GM21360 (cell line): ENCODE measurements at regions not wholly inside any gene's neighbourhood (a gene's known extent, or its start where the extent isn't known, plus 50 kb on each side); places are given as distances from the start of the nearest gene placed in this dataset.
"Not testable (repeated sequence)": the region's sequence is repeated elsewhere in the genome, so short reads cannot be mapped to it uniquely, and the experiment has no call there.

ENCODE experiments used
- ATAC-seq: cut with Tn5 transposase; IDR thresholded peaks from one replicate; pipeline ENCODE4 v1.9.1; 2021; ENCODE audit warnings: mild to moderate bottlenecking, moderate library complexity; ENCODE audit not compliant: unreplicated experiment

DNA sequence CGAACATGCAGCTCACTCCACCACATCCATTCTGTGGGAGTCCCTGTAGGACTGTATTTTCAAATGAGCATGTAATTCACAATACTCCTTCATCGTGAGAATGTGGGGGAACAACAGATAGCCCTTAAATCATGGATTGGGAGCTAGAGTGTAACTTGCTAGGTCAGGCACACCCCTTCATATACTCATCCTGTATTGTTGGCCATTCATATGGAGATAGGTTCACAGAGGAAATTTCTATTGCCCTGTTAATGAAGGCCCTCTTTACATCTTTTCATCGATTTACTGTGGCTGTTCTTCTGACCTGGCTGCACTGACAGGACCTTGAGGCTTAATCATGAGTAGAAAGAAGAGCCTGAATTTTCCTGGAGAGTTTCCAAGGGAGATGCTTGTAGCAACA, 193.8 kb upstream of the DPP10 start:
- no peak for ATAC-seq

DNA sequence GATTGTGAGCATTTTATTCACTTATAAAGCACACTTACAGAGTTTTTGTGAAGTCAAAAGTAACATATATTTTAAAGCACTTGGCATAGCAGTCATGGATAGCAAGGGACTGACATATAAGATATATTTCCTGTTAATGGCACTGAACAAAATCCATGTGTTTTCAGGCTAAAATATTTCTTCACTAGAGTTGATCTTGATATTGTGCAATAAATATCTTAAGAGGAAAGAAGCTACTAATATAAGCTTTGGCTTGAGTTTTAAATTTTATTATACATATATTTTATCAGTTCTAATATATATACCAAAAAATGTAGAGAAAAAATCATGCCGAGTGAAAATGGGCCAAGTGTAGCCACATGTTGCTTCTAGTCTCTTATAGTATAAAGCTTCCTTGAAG, 189.7 kb upstream of the DPP10 start:
- no peak for ATAC-seq

DNA sequence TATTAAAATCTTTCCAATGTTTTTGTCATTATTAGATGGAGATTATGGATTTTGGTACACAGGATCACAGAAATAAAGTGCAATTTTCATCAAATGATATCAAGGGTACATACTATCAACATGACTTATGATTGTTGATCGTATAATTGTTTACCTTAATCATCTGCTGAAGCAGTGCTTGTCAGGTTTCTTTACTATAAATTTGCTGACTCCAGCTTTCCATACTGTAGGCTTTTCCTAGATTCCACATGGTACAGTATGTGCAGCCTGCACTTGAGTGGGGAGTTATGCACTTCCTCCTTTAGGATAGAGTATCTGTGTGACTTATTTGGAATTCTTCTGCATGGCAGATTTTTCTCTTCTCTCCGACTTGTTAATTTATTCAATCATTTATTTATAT, 187.6 kb upstream of the DPP10 start:
- no peak for ATAC-seq

DNA sequence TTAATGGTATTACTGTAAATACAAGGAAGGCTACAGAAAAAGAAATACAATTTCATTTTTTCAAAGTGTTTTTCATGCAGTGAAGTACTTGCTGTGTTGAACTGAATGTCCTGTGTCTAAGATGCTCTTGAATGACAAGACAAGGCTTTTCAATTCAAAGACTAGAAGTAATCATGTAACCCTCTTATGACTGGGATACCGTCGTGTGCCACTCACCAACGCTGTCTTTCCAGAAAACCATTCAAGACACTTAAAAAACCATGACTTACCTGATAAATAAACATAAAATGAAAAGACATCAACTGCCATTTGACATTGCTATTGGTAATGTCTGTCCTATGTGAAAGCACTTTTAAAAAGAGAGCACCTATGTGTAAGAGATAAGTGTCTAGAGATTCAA, 183.1 kb upstream of the DPP10 start:
- no peak for ATAC-seq

DNA sequence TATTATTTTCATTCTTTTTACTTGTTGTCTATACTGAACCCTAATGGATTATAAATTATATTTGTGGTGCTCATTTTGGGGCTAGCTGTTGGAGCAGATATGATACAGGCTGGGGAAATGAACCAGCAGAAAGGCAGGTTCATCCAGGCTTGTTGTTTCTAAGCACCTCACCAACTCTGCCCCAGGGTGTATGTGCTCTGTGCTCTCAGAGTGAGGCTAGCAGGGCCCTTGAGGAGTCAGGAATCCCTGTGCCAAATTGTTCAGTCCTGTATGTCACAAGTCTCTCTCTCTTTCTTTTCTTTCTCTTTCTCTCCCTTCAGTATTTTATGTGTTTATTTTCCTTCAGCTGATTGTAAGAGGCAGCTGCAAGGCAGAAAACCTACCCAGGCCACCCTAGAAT, 181.1 kb upstream of the DPP10 start:
- no peak for ATAC-seq

DNA sequence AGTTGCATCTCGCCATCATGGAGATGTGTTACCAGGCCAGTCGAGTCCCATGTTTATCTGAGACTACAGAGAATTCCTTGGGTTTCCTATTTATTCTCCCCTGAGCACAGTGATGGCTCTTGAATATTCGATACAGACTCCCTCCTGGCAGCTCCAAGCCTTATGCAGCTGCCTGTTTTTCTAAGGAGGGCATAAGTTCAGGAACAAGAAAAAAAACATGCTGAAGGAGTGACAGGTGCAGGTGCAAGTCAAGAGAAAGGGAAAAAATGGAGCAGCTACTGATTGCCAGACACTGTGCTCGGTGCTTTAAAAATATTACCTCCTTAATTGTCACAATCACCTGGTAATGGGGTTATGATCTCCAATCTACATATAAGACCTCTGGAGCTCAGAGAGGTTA, 177.2 kb upstream of the DPP10 start:
- no peak for ATAC-seq

DNA sequence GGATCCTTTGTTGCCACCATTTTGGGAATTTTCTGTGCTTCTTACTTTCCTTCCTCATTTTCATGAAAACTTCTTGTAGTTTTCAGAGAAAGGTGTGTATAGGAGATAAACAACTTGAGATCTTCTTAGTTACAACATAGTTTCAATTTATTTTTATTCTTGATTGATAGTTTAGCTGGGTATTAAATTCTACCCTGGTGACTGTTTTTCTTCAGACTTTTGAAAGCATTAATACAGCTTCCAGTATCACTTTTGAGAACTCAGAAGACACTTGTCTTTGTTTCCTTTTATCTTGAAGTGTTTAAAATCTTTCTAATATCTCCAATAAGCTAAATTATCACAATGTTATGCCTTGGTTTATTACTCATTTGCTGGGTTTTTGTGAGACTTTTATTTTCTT, 167.5 kb upstream of the DPP10 start:
- no peak for ATAC-seq

DNA sequence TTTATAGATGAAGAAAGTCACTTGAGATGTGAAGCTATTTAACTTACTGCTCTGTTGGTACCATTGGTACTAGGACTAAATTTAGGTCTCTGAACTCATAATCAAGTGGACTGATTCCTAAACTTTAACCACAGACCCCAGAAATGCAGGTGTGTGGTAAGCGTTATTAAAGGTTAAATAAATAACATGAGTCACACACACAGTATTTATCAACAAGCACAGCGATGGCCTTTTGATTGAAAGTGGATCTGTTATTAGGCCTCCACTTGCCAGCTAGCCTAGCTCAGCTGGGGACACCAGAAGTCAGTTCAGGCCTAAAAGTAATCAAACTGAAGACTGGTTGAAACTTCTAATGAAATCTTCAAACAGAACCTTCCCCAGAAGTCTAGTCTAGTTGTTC, 161.3 kb upstream of the DPP10 start:
- ATAC-seq = no peak

DNA sequence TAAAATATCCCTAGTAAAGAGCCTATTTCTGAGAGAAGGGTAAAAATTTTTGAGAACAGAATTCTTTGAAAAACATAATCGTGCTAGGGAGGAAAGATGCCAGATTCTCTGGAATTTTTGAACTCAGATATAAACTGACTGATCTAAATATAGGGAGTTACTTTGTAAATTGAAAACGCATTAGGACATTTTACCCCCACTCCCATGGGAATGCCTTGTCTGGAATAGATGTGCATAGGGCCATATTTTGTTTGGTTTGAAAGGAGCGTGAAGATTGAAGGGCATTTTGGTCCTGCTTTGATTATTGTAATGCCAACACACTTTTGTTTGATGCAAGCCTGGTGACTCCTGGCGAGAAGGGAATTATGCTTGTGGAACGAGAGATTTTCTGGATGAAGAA, 158.7 kb upstream of the DPP10 start:
- no peak for ATAC-seq

DNA sequence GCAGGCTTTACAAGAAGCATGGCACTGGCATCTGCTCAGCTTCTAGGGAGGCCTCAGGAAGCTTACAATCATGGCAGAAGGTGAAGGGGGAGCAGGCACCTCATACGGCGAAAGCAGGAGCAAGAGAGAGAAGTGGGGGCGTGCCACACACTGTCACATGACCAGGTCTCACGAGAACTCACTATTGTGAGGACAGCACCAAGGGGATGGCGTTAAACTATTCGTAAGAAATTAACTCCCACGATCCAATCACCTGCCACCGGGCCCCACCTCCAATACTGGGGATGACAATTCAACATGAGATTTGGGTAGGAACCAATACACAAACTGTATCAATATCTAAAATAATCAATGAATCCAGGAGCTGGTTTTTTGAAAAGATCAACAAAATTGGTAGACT, 156.0 kb upstream of the DPP10 start:
- no peak for ATAC-seq

DNA sequence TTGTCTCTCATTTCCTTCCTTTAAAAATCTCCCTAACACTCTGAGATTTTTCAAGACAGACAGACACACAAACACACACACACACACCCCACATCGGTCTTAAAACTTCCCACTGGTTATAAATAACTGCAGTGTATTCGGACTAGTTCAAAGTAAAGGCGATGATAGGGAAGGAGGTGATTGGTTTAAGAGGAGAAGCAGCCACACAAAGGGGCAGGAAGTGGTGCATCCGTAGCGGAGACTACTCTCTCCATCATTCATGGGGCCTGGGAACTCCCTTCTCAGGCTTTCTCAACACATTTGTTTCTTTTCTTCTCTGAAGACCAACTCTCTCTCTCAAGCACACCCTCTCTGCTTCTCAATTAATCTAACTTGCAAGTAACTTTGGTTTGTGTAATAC, 149.1 kb upstream of the DPP10 start:
- ATAC-seq = no peak

DNA sequence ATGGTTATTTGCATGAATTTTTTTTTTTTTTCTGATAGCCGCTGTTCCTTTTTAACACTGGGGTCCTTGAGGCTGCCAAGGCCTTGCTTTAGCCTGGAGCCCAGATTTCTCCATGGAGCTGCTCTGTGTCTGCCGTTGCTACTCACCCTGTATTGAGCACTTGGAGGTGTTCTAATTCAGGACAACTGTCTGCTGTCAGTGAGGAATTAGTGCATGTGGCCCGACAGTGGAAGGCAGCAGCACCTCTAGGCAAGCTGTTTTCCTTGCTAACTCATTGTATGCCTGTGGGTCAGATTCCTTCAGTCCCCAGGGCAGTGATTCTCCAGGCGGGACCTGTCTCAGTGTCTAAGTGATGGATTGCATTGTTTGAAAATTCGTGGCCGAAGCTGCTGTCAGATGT, 147.7 kb upstream of the DPP10 start:
- ATAC-seq = no peak

DNA sequence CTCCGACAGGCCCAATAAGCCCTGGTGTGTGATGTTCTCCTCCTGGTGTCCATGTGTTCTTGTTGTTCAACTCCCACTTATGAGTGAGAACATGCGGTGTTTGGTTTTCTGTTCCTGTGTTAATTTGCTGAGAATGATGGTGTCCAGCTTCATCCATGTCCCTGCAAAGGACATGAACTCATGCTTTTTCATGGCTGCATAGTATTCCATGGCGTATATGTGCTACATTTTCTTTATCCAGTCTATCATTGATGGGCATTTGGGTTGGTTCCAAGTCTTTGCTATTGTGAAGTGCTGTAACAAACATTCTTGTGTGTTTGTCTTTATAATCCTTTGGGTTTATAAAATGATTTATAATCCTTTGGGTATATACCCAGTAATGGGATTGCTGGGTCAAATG, 142.1 kb upstream of the DPP10 start:
- not testable (repeated sequence) for ATAC-seq

DNA sequence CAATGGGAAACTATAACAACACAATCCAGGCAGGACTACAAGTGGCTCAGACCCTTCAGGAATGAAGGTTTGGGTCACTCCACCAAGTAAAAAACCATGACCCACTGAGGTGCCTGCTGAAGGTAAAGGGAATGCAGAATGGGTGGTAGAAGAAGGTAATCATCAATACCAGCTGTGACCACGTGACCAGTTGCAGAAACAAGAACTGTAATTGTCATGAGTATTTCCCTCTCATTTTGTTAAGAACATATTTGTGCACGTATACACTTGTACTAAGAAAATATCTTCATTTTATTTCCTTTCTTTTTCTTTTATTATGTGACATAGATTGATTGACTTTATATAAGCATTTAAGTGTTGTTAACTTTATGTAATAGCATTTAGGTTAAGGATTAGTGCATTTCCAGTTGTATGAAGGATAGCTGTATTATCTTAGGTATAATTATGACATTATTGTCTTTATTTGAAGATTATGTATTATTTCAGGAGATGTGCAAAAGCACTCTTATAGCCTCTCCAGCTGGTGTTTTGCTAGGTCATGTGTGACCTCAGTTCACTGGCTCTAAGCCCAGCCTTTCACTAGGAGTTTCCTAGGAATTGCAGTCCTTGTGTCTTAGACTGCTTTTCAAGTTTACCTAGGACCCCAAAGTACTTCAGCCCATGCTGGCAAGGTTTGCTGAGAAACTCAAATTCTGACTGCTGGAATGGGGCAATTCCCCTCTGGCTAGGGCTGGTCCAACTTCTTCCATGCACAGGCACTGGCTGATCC, 125.7 kb upstream of the DPP10 start:
- ATAC-seq = no peak

DNA sequence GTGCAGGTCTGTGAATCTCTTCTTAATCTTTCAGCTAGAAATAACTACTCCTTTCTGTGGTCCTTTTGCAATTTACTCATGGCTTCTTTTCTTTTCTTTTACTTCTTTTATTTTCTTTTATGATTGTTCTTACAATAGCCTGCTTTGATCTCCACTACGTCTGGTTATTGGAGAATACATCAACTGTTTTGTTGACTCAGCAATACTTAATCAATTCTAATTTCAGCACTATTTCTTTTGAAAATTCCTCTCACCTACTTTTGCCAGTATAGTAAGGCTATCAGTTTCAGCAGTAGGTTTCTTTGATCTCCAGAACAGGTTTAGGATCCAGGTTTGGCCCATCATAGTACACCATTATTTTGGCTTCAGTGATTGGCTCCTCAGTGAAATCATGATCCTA, 111.8 kb upstream of the DPP10 start:
- ATAC-seq = no peak

DNA sequence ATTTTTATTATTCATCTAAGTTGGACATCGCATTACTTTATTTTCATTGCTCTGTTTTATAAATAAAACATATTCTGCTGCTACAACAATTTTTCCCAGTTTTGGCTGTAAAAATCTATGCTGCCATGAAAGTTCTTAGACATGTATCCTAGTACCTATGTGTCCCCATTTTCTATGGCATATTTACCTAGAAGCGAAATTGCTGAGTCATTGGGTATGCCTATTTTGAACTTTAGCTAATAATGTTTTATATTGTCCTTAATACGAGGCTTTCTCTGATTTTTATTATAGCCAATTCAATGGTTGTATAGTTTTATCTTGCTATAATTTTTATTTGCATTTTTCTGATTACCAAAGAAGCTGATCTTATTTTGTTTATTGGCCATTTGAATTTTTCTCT, 110.5 kb upstream of the DPP10 start:
- no peak for ATAC-seq

DNA sequence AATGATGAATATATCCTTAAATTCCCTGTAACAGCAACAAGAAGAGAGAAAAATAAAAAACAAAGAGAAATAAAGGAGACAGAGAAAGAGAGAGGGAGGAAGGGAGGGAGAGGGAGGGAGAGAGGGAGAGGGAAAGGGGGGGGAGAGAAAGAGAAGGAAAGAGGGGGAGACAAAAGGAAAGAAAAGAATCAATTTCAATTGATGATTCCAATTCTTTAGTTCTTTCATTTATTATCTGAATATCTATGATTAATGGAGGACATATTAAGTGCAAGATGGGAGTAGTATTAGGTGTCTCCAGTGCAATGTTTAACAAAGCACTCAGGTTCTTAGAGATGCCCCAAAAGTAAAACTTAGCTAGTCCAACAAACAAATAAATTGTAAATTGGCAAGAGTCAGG, 97.2 kb upstream of the DPP10 start:
- ATAC-seq = no peak

DNA sequence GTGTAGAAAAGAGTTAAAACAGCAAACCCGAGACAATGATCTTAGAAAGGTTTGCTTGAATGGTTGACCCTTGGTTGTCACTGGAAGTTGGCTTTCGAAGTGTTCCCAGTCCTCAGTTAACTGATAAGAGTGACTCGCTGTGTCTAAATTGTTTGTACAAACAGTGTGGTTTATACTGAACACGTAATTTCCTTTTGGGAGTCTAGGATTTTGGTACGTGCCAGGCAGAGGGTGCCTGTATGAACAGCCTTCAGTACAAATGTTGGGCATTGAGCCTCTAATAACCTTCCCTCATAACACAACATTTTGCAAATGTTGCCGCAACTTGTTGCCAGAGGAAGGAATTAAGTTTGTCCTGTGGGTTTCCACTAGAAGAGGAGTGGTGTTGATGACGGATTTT, 95.8 kb upstream of the DPP10 start:
- no peak for ATAC-seq

DNA sequence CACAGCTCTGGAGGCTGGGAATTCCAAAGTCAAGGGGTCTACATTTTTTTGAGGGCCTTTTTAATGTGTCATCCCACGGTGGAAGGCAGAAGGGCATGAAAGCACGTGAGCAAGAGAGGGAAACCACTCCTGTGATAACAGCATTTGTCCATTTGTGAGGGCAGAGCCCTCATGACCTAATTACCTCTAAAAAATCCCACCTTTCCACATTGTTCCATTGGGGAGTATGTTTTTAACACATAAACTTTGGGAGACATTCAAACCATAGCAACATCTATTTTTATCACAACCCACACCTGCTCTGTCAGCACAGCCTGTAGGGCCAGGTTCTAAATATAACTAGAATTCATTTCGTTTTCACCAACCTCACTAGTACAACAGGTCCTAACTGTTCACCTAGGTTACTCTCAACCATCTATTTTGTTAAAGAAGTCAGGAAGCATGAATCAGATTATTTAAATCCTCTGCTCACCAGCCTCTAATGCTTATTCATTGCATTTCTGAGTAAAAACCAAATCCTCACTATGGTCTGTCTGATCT, 92.2 kb upstream of the DPP10 start:
- no peak for ATAC-seq

DNA sequence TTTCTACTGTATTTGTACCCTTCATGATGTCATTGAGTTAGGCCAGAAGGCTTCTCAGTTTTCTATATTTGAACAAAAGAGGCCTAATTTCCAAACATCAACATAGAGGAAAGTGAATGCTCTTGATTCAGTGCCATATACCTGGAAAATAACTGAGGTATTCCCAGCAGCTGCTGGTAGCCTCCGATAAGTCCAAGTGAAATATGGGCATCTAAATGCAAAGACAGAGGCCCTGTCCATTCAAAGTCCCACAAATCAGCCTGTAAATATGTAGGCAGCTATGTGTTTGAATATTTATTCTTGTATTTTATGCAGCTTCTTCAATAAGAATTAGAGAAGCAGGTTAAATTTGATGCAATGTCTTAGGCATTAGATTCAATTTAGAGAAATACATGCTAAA, 89.5 kb upstream of the DPP10 start:
- no peak for ATAC-seq

DNA sequence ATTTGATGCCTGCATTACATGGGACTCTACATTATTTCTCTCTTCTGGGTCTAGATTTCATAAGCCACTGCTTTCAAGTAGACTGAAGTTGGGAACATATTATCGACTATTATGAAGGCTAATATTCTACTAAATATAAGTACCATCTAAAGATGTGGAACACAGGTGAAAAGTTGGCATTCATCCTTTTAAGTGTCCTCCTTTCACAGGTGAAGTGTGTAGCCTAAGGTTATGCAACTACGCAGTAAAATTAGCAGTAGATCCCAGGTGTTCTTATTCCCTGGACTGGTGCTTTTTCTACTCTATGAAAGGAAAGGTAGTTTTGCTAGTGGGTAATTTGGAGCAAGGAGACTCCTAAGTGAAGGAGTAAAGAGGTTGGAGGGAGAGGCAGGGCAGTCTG, 88.2 kb upstream of the DPP10 start:
- no peak for ATAC-seq

DNA sequence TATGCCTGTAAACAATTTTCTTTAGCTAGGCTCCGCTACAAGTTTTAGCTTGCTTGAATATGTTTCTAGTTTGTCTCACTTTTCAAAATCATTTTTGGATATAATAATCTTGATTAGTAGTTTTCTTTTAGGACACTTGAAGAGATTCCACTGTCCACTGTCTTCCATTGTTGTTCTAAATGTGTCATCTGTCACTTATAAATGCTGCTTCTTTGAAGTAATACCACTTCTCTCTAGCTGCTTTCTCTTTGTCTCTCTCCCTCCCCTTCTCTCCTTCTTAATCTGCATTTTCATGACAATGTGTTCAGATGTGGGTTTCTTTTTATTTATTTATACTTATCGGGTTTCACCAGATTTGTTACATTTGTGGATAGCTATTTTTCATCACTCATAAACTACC, 73.7 kb upstream of the DPP10 start:
- ATAC-seq = no peak

DNA sequence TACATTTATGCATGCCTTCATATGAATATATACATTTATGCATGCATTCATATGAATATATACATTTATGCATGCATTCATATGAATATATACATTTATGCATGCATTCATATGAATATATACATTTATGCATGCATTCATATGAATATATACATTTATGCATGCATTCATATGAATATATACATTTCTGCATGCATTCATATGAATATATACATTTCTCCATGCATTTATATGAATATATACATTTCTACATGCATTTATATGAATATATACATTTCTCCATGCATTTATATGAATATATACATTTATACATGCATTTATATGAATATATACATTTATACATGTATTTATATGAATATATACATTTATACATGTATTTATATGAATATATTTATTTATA, 70.7 kb upstream of the DPP10 start:
- ATAC-seq = not testable (repeated sequence)
